Liver (tissue), 8 donors: ENCODE measurements at regions not wholly inside any gene's neighbourhood (a gene's known extent, or its start where the extent isn't known, plus 50 kb on each side); places are given as distances from the start of the nearest gene placed in this dataset.

Source experiments
- DNase-seq: peaks from one replicate; pipeline ENCODE4 v3.0.0-alpha.2; 2017; ENCODE audit warnings: low spot score
- H3K27ac ChIP-seq, 2 donors: one replicate each; pipeline ENCODE4 v1.7.0; 2013; ENCODE audit warnings: inconsistent platforms in 2 of 2, low read length in 2 of 2, control low read depth in 1 of 2, low read depth in 1 of 2, mild to moderate bottlenecking in 1 of 2
- H3K27me3 ChIP-seq, 4 donors: one replicate each; pipeline versions ENCODE4 v1.6.1 to v1.7.0; 2013; ENCODE audit warnings: low read length in 3 of 4, inconsistent platforms in 1 of 4, mild to moderate bottlenecking in 1 of 4, moderate library complexity in 1 of 4; ENCODE audit not compliant: control insufficient read depth in 4 of 4, insufficient read depth in 4 of 4
- H3K36me3 ChIP-seq, 4 donors: one replicate each; pipeline versions ENCODE4 v1.6.1 to v1.7.0; 2013; ENCODE audit warnings: low read length in 3 of 4, mild to moderate bottlenecking in 3 of 4, low read depth in 1 of 4, moderate library complexity in 1 of 4; ENCODE audit not compliant: control insufficient read depth in 4 of 4, insufficient read depth in 3 of 4
- H3K4me1 ChIP-seq, 4 donors: one replicate each; pipeline versions ENCODE4 v1.6.1 to v1.7.0; 2013; ENCODE audit warnings: low read length in 3 of 4, mild to moderate bottlenecking in 3 of 4, moderate library complexity in 1 of 4; ENCODE audit not compliant: control insufficient read depth in 4 of 4, insufficient read depth in 4 of 4
- H3K4me3 ChIP-seq, 3 donors: one replicate each; pipeline versions ENCODE4 v1.6.1 to v1.7.0; 2013; ENCODE audit warnings: low read length in 3 of 3, control low read depth in 1 of 3, low read depth in 1 of 3, mild to moderate bottlenecking in 1 of 3
- H3K9ac ChIP-seq, 2 donors: one replicate each; pipeline ENCODE4 v1.7.0; 2013; ENCODE audit warnings: low read length in 2 of 2, mild to moderate bottlenecking in 2 of 2, moderate library complexity in 2 of 2, control low read depth in 1 of 2, low read depth in 1 of 2
- H3K9me3 ChIP-seq, 4 donors: one replicate each; pipeline versions ENCODE4 v1.6.1 to v1.7.0; 2013; ENCODE audit warnings: low read length in 3 of 4; ENCODE audit not compliant: control insufficient read depth in 4 of 4
- ATF3 ChIP-seq: IDR thresholded peaks from 2 replicates; pipeline ENCODE4 v1.6.1; 2016; ENCODE audit warnings: antibody characterized with exemption
- CTCF ChIP-seq: fragments of 150-350 bp; IDR thresholded peaks from 2 replicates; pipeline ENCODE4 v1.5.1; 2017; ENCODE audit warnings: improper control_type of control experiment, low read depth, low read length; ENCODE audit not compliant: missing input control
- EGR1 ChIP-seq, 2 donors: IDR thresholded peaks; 2 replicates each; pipeline ENCODE4 v1.6.1; 2016 to 2018; ENCODE audit warnings: antibody characterized with exemption in 2 of 2, low read depth in 2 of 2
- FOXA1 ChIP-seq: IDR thresholded peaks from 2 replicates; pipeline ENCODE4 v1.6.1; 2016; ENCODE audit warnings: antibody characterized with exemption
- FOXA2 ChIP-seq: IDR thresholded peaks from 2 replicates; pipeline ENCODE4 v1.6.1; 2016; ENCODE audit warnings: antibody characterized with exemption
- GABPA ChIP-seq, 2 donors: IDR thresholded peaks in 1 of 2; conservative IDR thresholded peaks in 1 of 2; 2 replicates each; pipeline ENCODE4 v1.6.1; 2016; ENCODE audit warnings: antibody characterized with exemption in 2 of 2, mild to moderate bottlenecking in 1 of 2, moderate library complexity in 1 of 2
- HNF4A ChIP-seq, 2 donors: conservative IDR thresholded peaks; 2 replicates each; pipeline ENCODE4 v1.6.1; 2016; ENCODE audit warnings: antibody characterized with exemption in 2 of 2, mild to moderate bottlenecking in 2 of 2
- HNF4G ChIP-seq: IDR thresholded peaks from 2 replicates; pipeline ENCODE4 v1.6.1; 2016; ENCODE audit warnings: antibody characterized with exemption
- JUND ChIP-seq, 2 donors: IDR thresholded peaks; 2 replicates each; pipeline ENCODE4 v1.6.1; 2016; ENCODE audit warnings: antibody characterized with exemption in 2 of 2
- MAX ChIP-seq: IDR thresholded peaks from 2 replicates; pipeline ENCODE4 v1.6.1; 2016; ENCODE audit warnings: antibody characterized with exemption
- NR2F2 ChIP-seq: IDR thresholded peaks from 2 replicates; pipeline ENCODE4 v1.6.1; 2016; ENCODE audit warnings: antibody characterized with exemption
- RAD21 ChIP-seq, 2 donors: IDR thresholded peaks; 2 replicates each; pipeline ENCODE4 v1.6.1; 2016; ENCODE audit warnings: antibody characterized with exemption in 2 of 2, mild to moderate bottlenecking in 2 of 2
- REST ChIP-seq: IDR thresholded peaks from 2 replicates; pipeline ENCODE4 v1.6.1; 2016; ENCODE audit warnings: antibody characterized with exemption, mild to moderate bottlenecking
- RXRA ChIP-seq, 2 donors: IDR thresholded peaks; 2 replicates each; pipeline ENCODE4 v1.6.1; 2017 to 2018; ENCODE audit warnings: antibody characterized with exemption in 2 of 2, mild to moderate bottlenecking in 1 of 2
- SP1 ChIP-seq: IDR thresholded peaks from 2 replicates; pipeline ENCODE4 v1.6.1; 2018; ENCODE audit warnings: antibody characterized with exemption, mild to moderate bottlenecking
- TAF1 ChIP-seq: conservative IDR thresholded peaks from 2 replicates; pipeline ENCODE4 v1.6.1; 2016; ENCODE audit warnings: antibody characterized with exemption, mild to moderate bottlenecking
- YY1 ChIP-seq: IDR thresholded peaks from 2 replicates; pipeline ENCODE4 v1.6.1; 2016; ENCODE audit warnings: antibody characterized with exemption, mild to moderate bottlenecking
- ZBTB33 ChIP-seq: IDR thresholded peaks from 2 replicates; pipeline ENCODE4 v1.6.1; 2016; ENCODE audit warnings: antibody characterized with exemption
- WGBS: extraction: QIAGEN DNeasy Blood & Tissue Kit; methylation state at CpG from one replicate; pipeline ENCODE4 v1.1.7; 2013; 5-methylcytosine and 5-hydroxymethylcytosine counted together
- donor health status: healthy.
- donor health status: healthy.
- donor health status: healthy.
- donor health status: healthy.
- donor health status: healthy.

GRCh38 chr5:20972419-20972925, 984.5 kb upstream of the CDH18 start:
- H3K4me1 ChIP-seq = no peaks in the 10 kb centered on the region
- H3K27me3 ChIP-seq = no peaks in the 10 kb centered on the region
- no peaks in the 10 kb centered on the region for H3K9me3 ChIP-seq
- 28% methylated on average over 7 of the region's 7 CpGs for WGBS
- peak overlapping the region in 1 of 3 donors; percentile 23 for H3K4me3 ChIP-seq
- no peak for DNase-seq
- no peak overlapping the region for H3K27ac ChIP-seq
- no peak overlapping the region for H3K9ac ChIP-seq
- no peaks in the 10 kb centered on the region for H3K36me3 ChIP-seq
- TF ChIP-seq FOXA2 (no peak), RXRA (IDR thresholded peaks at IDR 0.05) (no peak), RAD21 (IDR thresholded peaks at IDR 0.05) (peak; percentile 57 to 60), CTCF (peak; percentile 16), EGR1 (IDR thresholded peaks at IDR 0.05; ENCODE audit: low read depth in 2 of 2) (no peak)

- Histone ChIP-seq H3K4me3 (no peak overlapping the region), H3K36me3 (no peaks in the 10 kb centered on the region), H3K9ac (no peak overlapping the region), H3K4me1 (no peaks in the 10 kb centered on the region), H3K27ac (no peak overlapping the region), H3K9me3 (no peaks in the 10 kb centered on the region), H3K27me3 (no peaks in the 10 kb centered on the region)
- no peak for DNase-seq
- TF ChIP-seq RXRA (IDR thresholded peaks at IDR 0.05) = no peak
- TF ChIP-seq FOXA1 = no peak
- TF ChIP-seq REST = no peak
- no peak for TF ChIP-seq NR2F2
- TF ChIP-seq RAD21 (IDR thresholded peaks at IDR 0.05) = no peak
- TF ChIP-seq ATF3 = no peak
- no peak for TF ChIP-seq ZBTB33
- no peak for TF ChIP-seq HNF4A (conservative IDR thresholded peaks at IDR 0.05)
- no peak for TF ChIP-seq GABPA (IDR thresholded peaks at IDR 0.05 in 1 of 2, conservative IDR thresholded peaks at IDR 0.05 in 1 of 2)
- no peak for TF ChIP-seq SP1
- TF ChIP-seq TAF1 = no peak
- TF ChIP-seq JUND (IDR thresholded peaks at IDR 0.05) = no peak
- no peak for TF ChIP-seq EGR1 (IDR thresholded peaks at IDR 0.05; ENCODE audit: low read depth in 2 of 2)
- TF ChIP-seq CTCF = no peak
- TF ChIP-seq FOXA2 = no peak
- no peak for TF ChIP-seq YY1
- TF ChIP-seq MAX = no peak
- no peak for TF ChIP-seq HNF4G
- WGBS = 81% methylated on average over 1 of the region's 1 CpG
These were observed 971.3 kb upstream of the CDH18 start for GRCh38 chr5:20959347-20959746.
